T-helper 2 cell treated with Interferon-gamma antibody and Interleukin-4, amounts not matched to agents 5 μg/mL and 100 μg/mL, for 36 hours (primary cell): ENCODE measurements at regions not wholly inside any gene's neighbourhood (a gene's known extent, or its start where the extent isn't known, plus 50 kb on each side); places are given as distances from the start of the nearest gene placed in this dataset.
"Not testable (repeated sequence)": the region's sequence is repeated elsewhere in the genome, so short reads cannot be mapped to it uniquely, and the experiment has no call there.

Experiments used
- DNase-seq: peaks from one replicate; pipeline ENCODE4 v3.0.0; 2021; ENCODE audit warnings: low spot score
- H3K27ac Mint-ChIP-seq: one replicate; pipeline ENCODE4 v1.8.0; 2021; ENCODE audit warnings: mild to moderate bottlenecking, mixed read lengths
- H3K27me3 Mint-ChIP-seq: one replicate; pipeline ENCODE4 v1.8.0; 2021; ENCODE audit warnings: low read depth, mixed read lengths
- H3K36me3 Mint-ChIP-seq: one replicate; pipeline ENCODE4 v1.8.0; 2021; ENCODE audit warnings: low read depth, mixed read lengths
- H3K4me1 Mint-ChIP-seq: one replicate; pipeline ENCODE4 v1.8.0; 2021; ENCODE audit warnings: low read depth, mixed read lengths
- H3K4me3 Mint-ChIP-seq: one replicate; pipeline ENCODE4 v1.8.0; 2022; ENCODE audit warnings: mild to moderate bottlenecking, moderate library complexity, mixed read lengths
- H3K9me3 Mint-ChIP-seq: one replicate; pipeline ENCODE4 v1.8.0; 2021; ENCODE audit warnings: mixed read lengths

DNA sequence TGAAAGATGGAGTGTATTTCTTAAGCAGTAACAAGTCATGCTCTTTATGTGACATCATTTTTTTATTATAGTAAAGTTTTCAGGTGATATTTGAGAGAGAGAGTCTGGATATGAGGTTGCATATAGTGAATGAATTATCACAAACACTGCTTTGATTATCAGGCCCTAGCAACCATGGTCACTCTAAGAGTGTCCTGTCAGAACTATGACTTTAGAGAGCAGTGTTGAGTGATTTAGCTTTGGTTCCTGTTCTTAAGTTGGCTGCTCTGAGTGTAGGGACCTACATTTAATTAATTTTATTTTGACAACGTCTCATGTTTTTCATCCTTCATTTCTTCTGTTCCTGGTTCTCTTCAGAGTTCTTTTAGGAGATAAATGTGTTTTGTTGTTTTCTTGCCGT, 275.5 kb downstream of the KCNJ3 start:
- Mint-ChIP-seq H3K27me3 (no peaks in the 10 kb centered on the region), H3K4me1 (no peaks in the 10 kb centered on the region), H3K36me3 (no peaks in the 10 kb centered on the region), H3K27ac (no peak overlapping the region), H3K9me3 (peaks cover 5% of the 10 kb centered on the region), H3K4me3 (no peak overlapping the region)
- no peak for DNase-seq

DNA sequence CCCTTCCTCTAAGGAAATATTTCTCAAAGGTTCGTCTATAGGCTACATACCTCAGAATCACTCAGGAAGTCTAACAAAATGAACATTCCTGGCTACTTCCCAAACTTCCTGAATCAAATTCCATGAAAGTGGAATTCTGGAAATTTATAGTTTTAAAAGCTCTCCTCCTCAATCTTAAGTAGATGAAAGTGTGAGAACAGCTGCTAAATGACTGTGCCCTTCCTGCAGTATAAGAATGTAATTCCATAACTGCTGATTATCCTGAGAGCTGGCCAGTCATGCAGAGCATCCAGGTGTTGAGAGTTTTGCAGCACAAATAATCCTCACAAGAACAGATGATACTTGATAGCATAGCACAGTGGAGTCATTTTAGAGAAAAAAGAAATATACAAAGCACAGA, 265.0 kb downstream of the KCNJ3 start:
- Mint-ChIP-seq H3K9me3 (peaks cover 8% of the 10 kb centered on the region), H3K4me3 (no peak overlapping the region), H3K27ac (no peak overlapping the region), H3K4me1 (no peaks in the 10 kb centered on the region), H3K36me3 (no peaks in the 10 kb centered on the region), H3K27me3 (no peaks in the 10 kb centered on the region)
- no peak for DNase-seq

DNA sequence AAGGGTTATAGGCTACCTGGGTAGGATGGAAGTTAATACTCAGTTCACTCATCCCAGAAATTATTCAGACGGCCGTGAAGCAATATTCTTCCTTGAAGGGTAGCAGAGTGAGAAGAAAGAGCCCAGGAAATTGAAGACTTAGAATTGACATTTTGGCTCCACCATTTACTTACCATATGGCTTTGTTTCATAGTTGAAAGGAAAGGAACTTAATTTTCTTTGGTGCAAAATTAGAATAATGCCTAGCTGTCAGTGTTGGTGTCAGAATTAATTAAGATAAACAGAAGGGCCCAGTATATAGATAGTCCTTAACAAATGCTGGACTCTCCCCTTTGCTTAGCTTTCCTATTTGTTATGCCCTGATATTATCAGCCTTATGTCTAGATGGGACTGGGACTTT, 263.2 kb downstream of the KCNJ3 start:
- no peaks in the 10 kb centered on the region for H3K27me3 Mint-ChIP-seq

DNA sequence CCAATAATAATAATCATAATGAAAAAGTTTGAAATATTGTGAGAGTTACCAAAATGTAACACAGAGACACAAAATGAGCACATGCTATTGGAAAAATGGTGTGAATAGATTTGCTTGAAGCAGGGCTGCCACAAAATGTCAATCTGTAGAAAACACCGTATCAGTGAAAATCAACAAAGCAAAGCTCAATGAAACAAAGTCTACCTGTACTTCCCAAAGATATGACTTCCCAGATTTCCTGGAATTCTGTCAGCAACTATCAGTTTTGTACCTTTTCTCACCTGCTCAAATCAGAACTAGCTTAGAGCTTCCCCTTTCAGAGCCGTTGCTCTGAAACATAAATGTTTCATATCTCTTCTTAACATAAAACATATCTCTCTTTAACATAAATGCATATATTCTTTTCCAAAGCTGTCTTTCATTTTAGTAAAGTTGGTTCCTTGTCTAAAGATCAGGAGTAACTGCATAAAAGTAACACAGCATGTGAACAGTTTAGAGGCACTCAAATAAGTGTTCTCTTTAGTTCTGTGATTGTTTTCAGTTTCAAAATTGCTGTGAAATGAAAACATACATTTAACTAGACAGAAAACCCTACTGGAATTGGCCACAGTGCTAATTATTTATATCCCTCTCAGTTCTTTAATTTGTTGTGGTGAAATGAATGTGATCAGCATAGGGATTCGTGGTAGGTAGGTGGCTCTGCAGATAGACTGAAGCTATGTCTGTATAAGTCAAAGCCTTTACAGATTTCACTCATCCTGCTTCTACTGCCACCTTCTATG, 262.5 kb downstream of the KCNJ3 start:
- Mint-ChIP-seq H3K9me3 (peaks cover 10% of the 10 kb centered on the region), H3K4me3 (no peak overlapping the region), H3K4me1 (no peaks in the 10 kb centered on the region), H3K36me3 (no peaks in the 10 kb centered on the region), H3K27me3 (no peaks in the 10 kb centered on the region), H3K27ac (no peak overlapping the region)
- no peak for DNase-seq

More for the DNA sequence above, 263.2 kb downstream of the KCNJ3 start:
- peaks cover 10% of the 10 kb centered on the region for H3K9me3 Mint-ChIP-seq
- H3K4me1 Mint-ChIP-seq = no peaks in the 10 kb centered on the region
- no peak overlapping the region for H3K27ac Mint-ChIP-seq
- DNase-seq = no peak
- no peaks in the 10 kb centered on the region for H3K36me3 Mint-ChIP-seq
- H3K4me3 Mint-ChIP-seq = no peak overlapping the region

DNA sequence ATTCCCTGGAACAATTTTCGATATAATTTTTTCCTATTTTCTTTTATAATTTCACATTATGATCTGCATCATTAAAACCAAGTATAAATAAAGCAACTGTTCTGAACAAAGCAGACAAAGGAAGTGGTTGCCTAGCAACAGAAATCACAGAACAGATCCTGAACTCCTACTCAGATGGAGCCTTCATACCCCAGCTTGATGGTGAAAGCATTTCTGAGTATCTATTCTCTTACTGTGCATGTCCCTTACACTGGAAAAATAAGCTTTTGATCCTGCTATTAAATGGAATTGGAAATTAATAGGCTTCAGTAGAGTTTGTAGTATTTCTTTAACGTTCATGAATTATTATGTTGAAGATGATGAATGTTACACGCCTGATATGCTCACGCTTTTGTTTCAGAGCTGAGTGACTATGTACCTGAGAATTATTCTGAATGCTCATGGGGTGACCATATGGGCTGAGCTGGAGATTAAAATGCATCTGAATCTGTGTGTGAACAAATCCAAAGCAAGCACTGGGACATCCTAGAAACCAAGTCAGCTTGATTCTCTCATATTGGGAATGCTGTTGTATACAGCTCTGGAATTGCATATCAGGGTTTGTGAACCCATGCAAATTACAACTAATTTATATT, 254.0 kb downstream of the KCNJ3 start:
- Mint-ChIP-seq H3K36me3 (no peaks in the 10 kb centered on the region), H3K4me3 (no peak overlapping the region), H3K9me3 (no peaks in the 10 kb centered on the region), H3K27ac (no peak overlapping the region), H3K27me3 (no peaks in the 10 kb centered on the region), H3K4me1 (no peaks in the 10 kb centered on the region)
- no peak for DNase-seq

DNA sequence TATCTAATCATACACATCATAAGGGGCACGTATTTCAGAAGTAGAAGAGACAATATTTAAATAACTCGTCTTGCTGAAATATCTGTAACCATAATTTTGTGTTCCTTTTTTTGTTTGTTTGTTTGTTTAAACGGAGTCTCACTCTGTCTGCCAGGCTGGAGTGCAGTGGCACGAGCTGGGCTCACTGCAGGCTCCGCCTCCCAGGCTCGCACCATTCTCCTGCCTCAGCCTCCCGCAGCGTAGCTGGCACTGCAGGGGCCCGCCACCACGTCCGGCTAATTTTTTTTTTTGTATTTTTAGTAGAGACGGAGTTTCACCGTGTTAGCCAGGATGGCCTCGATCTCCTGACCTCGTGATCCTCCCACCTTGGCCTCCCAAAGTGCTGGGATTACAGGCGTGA, 248.9 kb downstream of the KCNJ3 start:
- not testable (repeated sequence) for DNase-seq, H3K9me3 Mint-ChIP-seq, H3K27me3 Mint-ChIP-seq, H3K27ac Mint-ChIP-seq, H3K36me3 Mint-ChIP-seq, H3K4me3 Mint-ChIP-seq, H3K4me1 Mint-ChIP-seq

DNA sequence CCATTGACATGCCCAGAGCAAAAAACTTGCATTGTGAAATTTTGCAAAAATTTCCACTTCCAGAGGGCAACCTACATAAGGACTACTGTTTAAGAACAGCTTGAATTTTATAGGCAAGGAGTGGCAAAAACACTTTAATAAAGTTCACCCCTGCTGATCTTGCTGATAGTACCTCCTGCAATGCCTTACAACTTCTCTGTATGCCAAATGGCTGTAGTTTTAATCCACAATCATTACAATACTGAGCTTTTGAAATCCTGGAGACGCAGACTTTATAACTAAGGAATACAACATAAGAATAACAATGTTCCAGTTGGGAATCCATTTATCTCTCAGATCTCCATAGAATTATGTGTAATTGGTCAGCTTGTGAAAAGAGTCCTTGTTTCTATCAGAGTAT, 247.5 kb downstream of the KCNJ3 start:
- Mint-ChIP-seq H3K27me3 (no peaks in the 10 kb centered on the region), H3K36me3 (no peaks in the 10 kb centered on the region), H3K9me3 (no peaks in the 10 kb centered on the region), H3K4me3 (no peak overlapping the region), H3K27ac (no peak overlapping the region), H3K4me1 (no peaks in the 10 kb centered on the region)
- DNase-seq = no peak

DNA sequence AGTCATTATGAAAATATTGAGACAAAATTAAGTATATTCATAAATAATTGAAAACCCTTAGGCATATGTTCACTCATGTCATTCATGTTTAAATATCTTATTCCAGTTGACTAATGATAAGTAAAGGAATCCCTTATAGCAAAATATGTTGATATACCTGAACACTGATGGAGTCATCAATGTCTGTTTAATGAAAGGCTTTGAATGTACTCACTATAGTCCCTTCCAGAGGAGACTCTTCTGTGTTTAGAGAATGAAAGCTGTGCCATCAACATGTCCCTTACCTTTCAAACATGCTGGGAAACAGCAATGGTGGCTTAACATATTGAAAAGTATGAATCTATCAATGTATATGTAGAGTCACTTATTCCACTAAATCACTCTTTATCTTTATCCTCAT, 242.9 kb downstream of the KCNJ3 start:
- H3K27ac Mint-ChIP-seq = no peak overlapping the region
- DNase-seq = no peak
- no peaks in the 10 kb centered on the region for H3K4me1 Mint-ChIP-seq
- H3K36me3 Mint-ChIP-seq = no peaks in the 10 kb centered on the region
- no peaks in the 10 kb centered on the region for H3K27me3 Mint-ChIP-seq
- no peaks in the 10 kb centered on the region for H3K9me3 Mint-ChIP-seq
- no peak overlapping the region for H3K4me3 Mint-ChIP-seq

DNA sequence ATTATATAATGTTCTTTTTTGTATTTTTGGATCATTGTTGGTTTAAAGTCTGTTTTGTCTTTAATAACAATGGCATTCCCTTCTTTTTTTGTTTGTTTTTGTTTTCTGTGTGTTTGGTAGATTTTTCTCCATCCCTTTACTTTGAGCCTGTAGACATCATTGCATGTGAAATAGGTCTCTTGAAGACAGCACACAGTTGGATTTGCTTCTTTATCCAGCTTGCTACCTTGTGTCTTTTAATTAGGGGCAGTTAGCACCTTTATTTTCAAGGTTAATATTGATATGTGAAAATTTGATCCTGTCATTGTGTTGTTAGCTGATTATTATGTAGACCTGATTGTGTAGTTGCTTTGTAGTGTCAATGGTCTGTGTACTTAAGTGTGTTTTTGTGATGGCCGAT, 235.7 kb downstream of the KCNJ3 start:
- Mint-ChIP-seq H3K9me3 (no peaks in the 10 kb centered on the region), H3K27ac (no peak overlapping the region), H3K36me3 (no peaks in the 10 kb centered on the region), H3K4me3 (no peak overlapping the region), H3K27me3 (no peaks in the 10 kb centered on the region), H3K4me1 (no peaks in the 10 kb centered on the region)
- DNase-seq = no peak

DNA sequence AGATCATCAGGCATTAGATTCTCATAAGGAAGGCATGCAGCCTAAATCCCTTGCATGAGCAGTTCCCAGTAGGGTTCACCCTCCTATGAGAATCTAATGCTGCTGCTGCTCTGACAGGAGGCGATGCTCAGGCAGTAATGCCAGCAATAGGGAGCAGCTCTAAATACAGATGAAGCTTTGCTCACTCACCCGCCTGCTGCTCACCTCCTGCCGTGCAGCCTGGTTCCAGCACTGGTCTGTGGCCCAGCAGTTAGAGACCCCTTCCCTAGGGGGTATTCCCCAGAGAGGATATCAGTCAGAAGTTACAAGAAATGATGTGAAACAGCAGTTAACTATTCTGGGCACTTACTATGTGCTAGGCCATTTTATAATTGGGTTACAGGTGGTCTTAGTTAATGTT, 226.0 kb downstream of the KCNJ3 start:
- H3K4me3 Mint-ChIP-seq = no peak overlapping the region
- H3K36me3 Mint-ChIP-seq = no peaks in the 10 kb centered on the region
- H3K9me3 Mint-ChIP-seq = no peaks in the 10 kb centered on the region
- no peaks in the 10 kb centered on the region for H3K4me1 Mint-ChIP-seq
- no peaks in the 10 kb centered on the region for H3K27me3 Mint-ChIP-seq
- no peak for DNase-seq
- H3K27ac Mint-ChIP-seq = no peak overlapping the region

DNA sequence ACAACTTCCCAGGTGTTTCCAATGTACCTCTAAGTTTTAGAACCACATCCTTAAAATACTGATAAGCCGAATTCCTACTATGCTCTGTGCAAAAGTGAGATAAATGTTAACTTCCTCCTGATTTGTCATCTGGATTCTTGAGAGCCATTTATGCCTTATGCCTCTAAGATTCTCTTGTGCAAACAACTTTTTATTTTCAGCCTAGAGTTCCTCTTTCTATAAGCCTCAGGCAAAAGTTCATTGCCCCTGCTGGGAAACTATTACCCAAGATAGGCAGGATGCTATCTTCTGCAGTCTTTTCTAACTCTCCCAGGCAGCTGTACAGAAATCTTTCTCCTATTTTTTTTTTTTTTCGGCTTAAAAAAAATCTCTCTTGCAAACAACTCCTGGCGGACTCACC, 216.1 kb downstream of the KCNJ3 start:
- no peak overlapping the region for H3K4me3 Mint-ChIP-seq
- no peaks in the 10 kb centered on the region for H3K9me3 Mint-ChIP-seq
- DNase-seq = no peak
- no peak overlapping the region for H3K27ac Mint-ChIP-seq
- H3K27me3 Mint-ChIP-seq = no peaks in the 10 kb centered on the region
- H3K36me3 Mint-ChIP-seq = no peaks in the 10 kb centered on the region
- H3K4me1 Mint-ChIP-seq = no peaks in the 10 kb centered on the region

DNA sequence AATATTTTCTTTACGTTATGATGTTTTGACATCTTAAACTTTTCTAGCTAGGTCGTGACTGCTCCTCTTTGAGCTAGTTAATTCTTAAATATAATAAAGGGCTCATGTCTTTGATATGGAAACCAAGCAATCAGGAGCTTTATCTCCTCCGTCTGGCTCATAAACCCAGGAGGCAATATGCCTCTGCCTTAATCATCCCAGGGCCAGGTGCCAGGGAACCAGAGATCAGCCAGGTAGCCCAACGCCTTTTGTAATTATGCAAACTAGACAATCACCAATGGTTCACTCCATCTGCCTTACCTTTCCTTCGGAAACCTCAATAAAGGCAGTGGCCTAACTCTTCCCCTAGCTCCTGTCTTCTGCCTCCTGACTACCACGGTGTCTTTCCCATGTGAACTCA, 213.7 kb downstream of the KCNJ3 start:
- Mint-ChIP-seq H3K4me3 (no peak overlapping the region), H3K9me3 (no peaks in the 10 kb centered on the region), H3K4me1 (no peaks in the 10 kb centered on the region), H3K27me3 (no peaks in the 10 kb centered on the region), H3K27ac (no peak overlapping the region), H3K36me3 (no peaks in the 10 kb centered on the region)
- no peak for DNase-seq

DNA sequence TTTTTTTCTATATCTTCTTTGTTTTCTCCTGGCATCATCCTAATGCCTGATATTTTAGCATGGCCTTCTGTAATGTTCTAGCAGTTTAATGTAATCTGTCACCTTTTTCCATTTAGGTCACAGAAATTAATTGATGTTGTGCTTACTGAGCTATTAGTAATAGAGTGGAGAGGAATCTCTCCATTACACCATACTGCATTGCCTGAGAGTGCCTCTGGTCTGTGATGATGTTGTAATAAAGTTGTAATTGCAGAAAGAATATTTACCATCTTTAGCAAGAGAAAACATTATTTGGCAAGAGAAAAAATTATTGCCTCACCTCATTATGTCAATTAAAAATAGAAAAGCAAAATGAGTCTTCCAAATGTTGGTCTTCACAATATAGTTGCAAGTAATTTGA, 213.2 kb downstream of the KCNJ3 start:
- H3K27me3 Mint-ChIP-seq = no peaks in the 10 kb centered on the region
- H3K4me1 Mint-ChIP-seq = no peaks in the 10 kb centered on the region
- H3K9me3 Mint-ChIP-seq = no peaks in the 10 kb centered on the region
- DNase-seq = no peak
- H3K4me3 Mint-ChIP-seq = no peak overlapping the region
- no peak overlapping the region for H3K27ac Mint-ChIP-seq
- H3K36me3 Mint-ChIP-seq = no peaks in the 10 kb centered on the region

DNA sequence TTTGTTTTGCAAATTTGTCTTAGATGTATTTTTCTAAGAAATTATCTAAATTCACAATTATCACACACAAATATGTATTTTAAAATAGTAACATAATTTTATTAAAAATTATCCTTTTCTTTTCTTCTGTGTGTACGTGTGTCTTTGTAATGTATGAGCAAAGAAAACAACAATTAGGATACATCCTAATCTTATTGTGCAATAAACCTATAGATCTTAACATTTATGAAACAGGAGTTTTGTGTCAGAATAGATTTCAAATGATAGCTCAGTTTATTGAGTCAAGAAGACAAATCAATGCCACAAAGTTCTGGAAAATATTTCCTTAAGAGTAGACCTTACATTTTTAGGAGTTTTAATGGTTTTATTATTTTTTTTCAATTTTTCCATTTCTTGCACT, 212.2 kb downstream of the KCNJ3 start:
- Mint-ChIP-seq H3K27me3 (no peaks in the 10 kb centered on the region), H3K27ac (no peak overlapping the region), H3K4me3 (no peak overlapping the region), H3K4me1 (no peaks in the 10 kb centered on the region), H3K36me3 (no peaks in the 10 kb centered on the region), H3K9me3 (no peaks in the 10 kb centered on the region)
- no peak for DNase-seq

DNA sequence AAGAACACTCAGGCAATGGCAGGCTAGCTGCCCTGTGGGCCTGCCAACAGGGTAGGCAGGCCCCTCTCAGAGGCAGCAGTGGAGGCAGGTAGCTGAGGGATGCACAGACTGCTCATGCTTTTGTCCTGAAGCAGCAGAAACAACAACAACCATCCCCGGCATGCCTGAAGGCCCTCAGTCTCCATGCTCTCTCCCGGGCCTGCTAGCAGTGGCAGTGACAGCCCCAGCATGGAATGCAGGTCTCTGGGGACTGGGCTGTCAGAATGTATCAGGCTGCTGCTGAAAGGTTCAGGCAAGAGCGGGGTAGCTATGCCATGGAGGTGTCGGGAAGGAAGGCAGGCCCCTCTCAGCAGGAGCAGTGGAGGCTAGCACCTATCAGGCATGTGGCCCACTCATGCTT, 209.8 kb downstream of the KCNJ3 start:
- Mint-ChIP-seq H3K27me3 (no peaks in the 10 kb centered on the region), H3K36me3 (no peaks in the 10 kb centered on the region), H3K27ac (no peak overlapping the region), H3K9me3 (peaks cover 5% of the 10 kb centered on the region), H3K4me1 (no peaks in the 10 kb centered on the region), H3K4me3 (no peak overlapping the region)
- DNase-seq = no peak
